ENCODE measurements at regions not wholly inside any gene's neighbourhood (a gene's known extent, or its start where the extent isn't known, plus 50 kb on each side); places are given as distances from the start of the nearest gene placed in this dataset.
"Not testable (repeated sequence)": the region's sequence is repeated elsewhere in the genome, so short reads cannot be mapped to it uniquely, and the experiment has no call there.

- not testable (repeated sequence) for H3K27me3 ChIP-seq (ENCODE audit: insufficient read depth, low read length); H2BK120ac ChIP-seq (ENCODE audit: low read depth, low read length, poor library complexity, severe bottlenecking); H3K27me3 Mint-ChIP-seq (ENCODE audit: low read depth); H3K9ac ChIP-seq (ENCODE audit: extremely low read depth, insufficient read length, low read length); H2BK5ac ChIP-seq (ENCODE audit: insufficient read length, low read length); H3K27ac ChIP-seq (ENCODE audit: insufficient read length, low read depth, low read length); H4K20me1 ChIP-seq (ENCODE audit: control insufficient read depth, insufficient read depth, insufficient read length); H3K18ac ChIP-seq (ENCODE audit: insufficient read length, low read depth, low read length); H3K79me2 ChIP-seq (ENCODE audit: insufficient read depth, low read length); H3K23me2 ChIP-seq (ENCODE audit: insufficient read length, low read depth, low read length, poor library complexity, severe bottlenecking); H3K36me3 Mint-ChIP-seq (ENCODE audit: insufficient read depth in 1 of 3, low read depth in 3 of 3); H2AK5ac ChIP-seq (ENCODE audit: insufficient read length, low read length); H3K4ac ChIP-seq (ENCODE audit: low read depth, low read length); H3K56ac ChIP-seq (ENCODE audit: insufficient read length, low read depth, low read length); H3K4me2 ChIP-seq (ENCODE audit: insufficient read depth, insufficient read length, low read length); DNase-seq; H2BK12ac ChIP-seq (ENCODE audit: insufficient read length, low read depth, low read length); H3K79me1 ChIP-seq (ENCODE audit: insufficient read depth, low read depth, low read length, poor library complexity, severe bottlenecking); H3K23ac ChIP-seq (ENCODE audit: insufficient read length, low read depth, low read length); H3K4me1 ChIP-seq (ENCODE audit: insufficient read depth, low read length); H2BK15ac ChIP-seq (ENCODE audit: low read depth, low read length); H3K14ac ChIP-seq (ENCODE audit: insufficient read depth, low read length); H4K5ac ChIP-seq (ENCODE audit: insufficient read length, low read depth, low read length); H3K9me3 Mint-ChIP-seq; H3K9me3 ChIP-seq (ENCODE audit: control insufficient read depth, low read depth, low read length); H4K91ac ChIP-seq (ENCODE audit: insufficient read length, low read depth, low read length); H2BK20ac ChIP-seq (ENCODE audit: low read depth, low read length, poor library complexity, severe bottlenecking); H4K8ac ChIP-seq (replicated peaks; ENCODE audit: insufficient read length, low read depth, low read length); H2AFZ ChIP-seq (ENCODE audit: low read length); H3T11ph ChIP-seq (ENCODE audit: low read length); H3K4me3 Mint-ChIP-seq
- WGBS (ENCODE audit: extremely low coverage, insufficient read length, low lambda C conversion rate): no CpG with 5 or more reads among the region's 8 CpGs
- Mint-ChIP-seq H3K27ac (peak overlapping the region in 1 of 3 experiments; percentile 40; a peak in 1 of 7 replicates), H3K4me1 (peaks cover 8 to 12% of the 10 kb centered on the region in 2 experiments; a peak in 3 of 4 replicates)
These were observed 362.4 kb downstream of the BCL2L11 start for GRCh38 chr2:111482987-111483679.

- H3K27me3 ChIP-seq (ENCODE audit: insufficient read depth, low read length); H4K20me1 ChIP-seq (ENCODE audit: control insufficient read depth, insufficient read depth, insufficient read length); H3K4me1 ChIP-seq (ENCODE audit: insufficient read depth, low read length); H3K4me2 ChIP-seq (ENCODE audit: insufficient read depth, insufficient read length, low read length); H3K27ac ChIP-seq (ENCODE audit: insufficient read length, low read depth, low read length); H2BK15ac ChIP-seq (ENCODE audit: low read depth, low read length); H3K23me2 ChIP-seq (ENCODE audit: insufficient read length, low read depth, low read length, poor library complexity, severe bottlenecking); H3K9ac ChIP-seq (ENCODE audit: extremely low read depth, insufficient read length, low read length); H4K91ac ChIP-seq (ENCODE audit: insufficient read length, low read depth, low read length); H3K56ac ChIP-seq (ENCODE audit: insufficient read length, low read depth, low read length); H3K9me3 ChIP-seq (ENCODE audit: control insufficient read depth, low read depth, low read length); H2BK20ac ChIP-seq (ENCODE audit: low read depth, low read length, poor library complexity, severe bottlenecking); H3K36me3 Mint-ChIP-seq (ENCODE audit: insufficient read depth in 1 of 3, low read depth in 3 of 3); H3K4me3 Mint-ChIP-seq; H3K14ac ChIP-seq (ENCODE audit: insufficient read depth, low read length); H3K79me1 ChIP-seq (ENCODE audit: insufficient read depth, low read depth, low read length, poor library complexity, severe bottlenecking); H3K27me3 Mint-ChIP-seq (ENCODE audit: low read depth); H2AFZ ChIP-seq (ENCODE audit: low read length); H2BK12ac ChIP-seq (ENCODE audit: insufficient read length, low read depth, low read length); H2AK5ac ChIP-seq (ENCODE audit: insufficient read length, low read length); H3K27ac Mint-ChIP-seq; H3K23ac ChIP-seq (ENCODE audit: insufficient read length, low read depth, low read length); H3K9me3 Mint-ChIP-seq; H3K4ac ChIP-seq (ENCODE audit: low read depth, low read length); DNase-seq; H4K5ac ChIP-seq (ENCODE audit: insufficient read length, low read depth, low read length); H2BK120ac ChIP-seq (ENCODE audit: low read depth, low read length, poor library complexity, severe bottlenecking); H3K18ac ChIP-seq (ENCODE audit: insufficient read length, low read depth, low read length); H2BK5ac ChIP-seq (ENCODE audit: insufficient read length, low read length); H4K8ac ChIP-seq (replicated peaks; ENCODE audit: insufficient read length, low read depth, low read length); H3T11ph ChIP-seq (ENCODE audit: low read length); H3K79me2 ChIP-seq (ENCODE audit: insufficient read depth, low read length): not testable (repeated sequence)
- no CpG with 5 or more reads among the region's 3 CpGs for WGBS (ENCODE audit: extremely low coverage, insufficient read length, low lambda C conversion rate)
- peaks cover 8 to 12% of the 10 kb centered on the region in 2 experiments; a peak in 3 of 4 replicates for H3K4me1 Mint-ChIP-seq
These were observed 363.4 kb downstream of the BCL2L11 start for GRCh38 chr2:111484097-111484496.

Measured in H9 (cell line).